K562 (cell line): ENCODE measurements at regions not wholly inside any gene's neighbourhood (a gene's known extent, or its start where the extent isn't known, plus 50 kb on each side); places are given as distances from the start of the nearest gene placed in this dataset.

Source experiments
- ATAC-seq: fragments of 200-7000 bp; cut with Tn5 transposase; 3 replicates; pipeline ENCODE4 v1.9.1; 2020; ENCODE audit warnings: moderate library complexity
- BruUV-seq: library from RNA; stranded (reverse); fragments of 400-500 nt; replicated peaks from 2 replicates; lab custom pipeline; 2021; lab: Mats Ljungman, UMichigan
- CTCF ChIA-PET: fragments of 300-600 bp; formaldehyde crosslinking; extraction: SDS; loops from one replicate; lab custom pipeline; 2021; ENCODE audit warnings: low intra/inter-chr PET ratio; lab: Yijun Ruan, JAX
- POLR2A ChIA-PET: fragments of 300-600, 350-650 bp; sonication (Branson Sonifier 250); formaldehyde crosslinking; extraction: SDS; loops from one replicate; lab custom pipeline; 2021; ENCODE audit warnings: antibody characterized with exemption, inconsistent platforms; lab: Yijun Ruan, JAX
- DNase-seq, 4 experiments: peaks; one replicate each; pipeline versions ENCODE4 v3.0.0 to v3.0.0-alpha.2; 2011 to 2018; ENCODE audit warnings: low spot score in 3 of 4, mixed read lengths in 3 of 4; ENCODE audit errors: extremely low read depth in 1 of 4
- FAIRE-seq: peaks from 2 replicates; lab custom pipeline; 2011; peaks lifted over from hg19 to GRCh38; lab: Jason Lieb, UNC
- H2AFZ ChIP-seq: 2 replicates; pipeline ENCODE4 v1.6.0; 2011; ENCODE audit warnings: low read depth, low read length, control low read depth, inconsistent platforms
- H3K27ac ChIP-seq: fragments of 200-600 bp; 3 replicates; pipeline ENCODE4 v1.8.0; 2011; ENCODE audit warnings: low read depth, mild to moderate bottlenecking, control low read depth, inconsistent platforms, low read length, moderate library complexity, mixed read lengths; ENCODE audit errors: extremely low read depth
- H3K27me3 ChIP-seq, 2 experiments: fragments of 300-600 bp in 1 of 2; 2 replicates in 1 of 2; 3 replicates in 1 of 2; pipeline versions ENCODE4 v1.6.0 to v1.8.0; 2011; ENCODE audit warnings: inconsistent platforms in 2 of 2, low read length in 2 of 2, mild to moderate bottlenecking in 1 of 2, mixed read lengths in 1 of 2, moderate library complexity in 1 of 2; ENCODE audit not compliant: control insufficient read depth in 2 of 2, insufficient read depth in 2 of 2
- H3K36me3 ChIP-seq: fragments of 300-600 bp; 3 replicates; pipeline ENCODE4 v1.8.0; 2011; ENCODE audit warnings: mild to moderate bottlenecking, low read length, inconsistent platforms; ENCODE audit not compliant: control insufficient read depth, insufficient read depth
- H3K4me1 ChIP-seq, 2 experiments: fragments of 200-600 bp in 1 of 2; replicated peaks in 1 of 2; 2 replicates in 1 of 2; 3 replicates in 1 of 2; pipeline versions ENCODE4 v1.5.1 to v1.8.0; 2011; ENCODE audit warnings: inconsistent platforms in 2 of 2, low read length in 2 of 2, mild to moderate bottlenecking in 1 of 2, mixed read lengths in 1 of 2, moderate library complexity in 1 of 2; ENCODE audit not compliant: control insufficient read depth in 2 of 2, insufficient read depth in 2 of 2
- H3K4me2 ChIP-seq: 2 replicates; pipeline ENCODE4 v1.6.1; 2011; ENCODE audit warnings: low read length, control low read depth, inconsistent platforms, mixed read lengths; ENCODE audit not compliant: insufficient read depth
- H3K4me3 ChIP-seq: fragments of 200-600 bp; sonication (generic), shearing (Covaris generic); 2 replicates; pipeline ENCODE4 v1.5.1; 2016; ENCODE audit warnings: control low read depth, inconsistent platforms
- H3K79me2 ChIP-seq: fragments of 200-600 bp; 3 replicates; pipeline ENCODE4 v1.8.0; 2011; ENCODE audit warnings: low read length, inconsistent platforms; ENCODE audit not compliant: control insufficient read depth, insufficient read depth
- H3K9ac ChIP-seq, 2 experiments: 2 replicates each; pipeline versions ENCODE4 v1.6.0 to v1.6.1; 2011; ENCODE audit warnings: low read depth in 2 of 2, low read length in 2 of 2, control low read depth in 1 of 2, inconsistent platforms in 1 of 2, mild to moderate bottlenecking in 1 of 2, mixed read lengths in 1 of 2; ENCODE audit not compliant: insufficient read depth in 1 of 2
- H3K9me1 ChIP-seq: one replicate; pipeline ENCODE4 v1.6.0; 2011; ENCODE audit warnings: inconsistent platforms, mild to moderate bottlenecking, low read length, moderate library complexity; ENCODE audit not compliant: control insufficient read depth, insufficient read depth
- H3K9me3 ChIP-seq: replicated peaks from 2 replicates; pipeline ENCODE4 v1.5.1; 2011; ENCODE audit warnings: low read depth, low read length, inconsistent platforms; ENCODE audit not compliant: control insufficient read depth, insufficient read depth
- H4K20me1 ChIP-seq: replicated peaks from 2 replicates; pipeline ENCODE4 v1.6.1; 2011; ENCODE audit warnings: low read length, inconsistent platforms, mixed read lengths; ENCODE audit not compliant: control insufficient read depth, insufficient read depth
- BACH1 ChIP-seq: fragments of 200-800 bp; sonication (Bioruptor generic); IDR thresholded peaks from 2 replicates; pipeline ENCODE4 v1.6.1; 2016; ENCODE audit warnings: missing genetic modification characterization, missing compliant biosample characterization
- ELF2 ChIP-seq: fragments of 250-450 bp; sonication (Bioruptor Pico); IDR thresholded peaks from 2 replicates; pipeline ENCODE4 v1.5.0; 2021; ENCODE audit warnings: mild to moderate bottlenecking
- ELF4 ChIP-seq: fragments of 450-650 bp; formaldehyde crosslinking; IDR thresholded peaks from 2 replicates; pipeline ENCODE4 v1.4.0; 2022; ENCODE audit warnings: missing genetic modification characterization
- ESRRA ChIP-seq: fragments of 450-650 bp; IDR thresholded peaks from 2 replicates; pipeline ENCODE4 v1.6.1; 2014; ENCODE audit warnings: low read depth, mild to moderate bottlenecking, moderate library complexity, borderline replicate concordance
- FOXK1 ChIP-seq: sonication (generic); formaldehyde crosslinking; IDR thresholded peaks from 2 replicates; pipeline ENCODE4 v1.8.0; 2022; ENCODE audit warnings: missing genetic modification reagents, mild to moderate bottlenecking, borderline replicate concordance
- KDM2B ChIP-seq: fragments of 250-450 bp; sonication (Bioruptor Pico); IDR thresholded peaks from 2 replicates; pipeline ENCODE4 v1.8.0; 2021; ENCODE audit warnings: mild to moderate bottlenecking, moderate library complexity
- NFE2L1 ChIP-seq: fragments of 450-650 bp; IDR thresholded peaks from 2 replicates; pipeline ENCODE4 v1.6.1; 2016; ENCODE audit warnings: missing genetic modification characterization, low read depth, mild to moderate bottlenecking, missing compliant biosample characterization, moderate library complexity, borderline replicate concordance
- PRPF4 ChIP-seq: fragments of 200-400 bp; formaldehyde crosslinking; IDR thresholded peaks from one replicate; pipeline ENCODE4 v1.6.1; 2017; ENCODE audit warnings: low read length, low read depth, mild to moderate bottlenecking; ENCODE audit not compliant: insufficient read depth, poor library complexity, severe bottlenecking
- SAFB2 ChIP-seq: fragments of 200-400 bp; formaldehyde crosslinking; IDR thresholded peaks from 2 replicates; pipeline ENCODE4 v1.6.1; 2018; ENCODE audit warnings: borderline replicate concordance, low read length, low read depth, moderate library complexity; ENCODE audit not compliant: severe bottlenecking
- SRF ChIP-seq, 2 experiments: fragments of 250-450, 450-650 bp in 1 of 2; sonication (Bioruptor Pico) in 1 of 2; sonication (generic) in 1 of 2; formaldehyde crosslinking; IDR thresholded peaks; 2 replicates each; pipeline versions ENCODE4 v1.5.0 to v1.5.1; 2020 to 2022; ENCODE audit warnings: mild to moderate bottlenecking in 1 of 2, missing genetic modification reagents in 1 of 2
- TCF7L2 ChIP-seq: fragments of 150-350 bp; IDR thresholded peaks from 2 replicates; pipeline ENCODE4 v1.6.1; 2016; ENCODE audit warnings: low read depth, mild to moderate bottlenecking, low read length, moderate library complexity
- ZKSCAN1 ChIP-seq: fragments of 150-350 bp; IDR thresholded peaks from 2 replicates; pipeline ENCODE4 v1.6.1; 2016; ENCODE audit warnings: low read depth, low read length
- ZNF124 ChIP-seq: sonication (generic); formaldehyde crosslinking; IDR thresholded peaks from 2 replicates; pipeline ENCODE4 v1.8.1; 2022; ENCODE audit warnings: missing genetic modification reagents
- ZNF24 ChIP-seq: fragments of 450-650 bp; IDR thresholded peaks from 2 replicates; pipeline ENCODE4 v1.6.1; 2016
- ZNF583 ChIP-seq: fragments of 250-450 bp; sonication (Bioruptor Pico); IDR thresholded peaks from 2 replicates; pipeline ENCODE4 v1.4.0; 2020
- WGBS: fragments of 100-300 bp; shearing (Covaris generic); methylation state at CpG from one replicate; pipeline ENCODE4 v1.1.6; 2016; ENCODE audit warnings: low coverage, mixed read lengths; ENCODE audit not compliant: insufficient coverage; ENCODE audit errors: missing lambda C conversion rate; 5-methylcytosine and 5-hydroxymethylcytosine counted together
- in situ Hi-C: fragments of 300-500 bp; cut with MboI; formaldehyde crosslinking; loops from 4 replicates; pipeline ENCODE4 v1.15.0; 2018; ENCODE audit warnings: inconsistent platforms, mixed read lengths
- intact Hi-C: fragments of 100-400 bp; cut with micrococcal nuclease; formaldehyde crosslinking; loops from 2 replicates; pipeline ENCODE4 v1.14.2; 2022
- TF ChIP-seq, protein P1 (sequence below): sonication (generic); formaldehyde crosslinking; IDR thresholded peaks from 2 replicates; pipeline ENCODE4 v1.8.1; 2023; ENCODE audit warnings: mild to moderate bottlenecking, missing genetic modification reagents, moderate library complexity

DNA sequence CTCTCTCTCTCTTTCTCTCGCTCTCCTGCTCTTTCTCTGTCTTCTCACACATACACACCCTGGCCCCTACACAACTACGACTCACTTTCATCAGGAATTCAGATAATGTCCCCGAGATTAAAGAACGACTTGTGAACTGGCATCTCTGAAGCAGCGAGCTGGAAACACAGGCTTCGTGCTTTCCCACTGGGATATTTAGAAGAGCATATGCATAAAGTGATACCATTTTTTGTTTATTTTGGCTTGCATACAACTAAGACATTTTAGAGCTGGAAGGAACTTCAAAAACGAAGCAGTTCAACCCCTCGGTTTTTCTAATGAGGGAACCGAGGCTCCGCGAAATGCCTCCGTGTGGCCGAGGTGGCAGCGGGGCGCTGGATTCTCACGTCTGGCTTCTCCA, 88.6 kb downstream of the ZBTB18 start:
- H3K27me3 ChIP-seq = peaks cover 13 to 21% of the 10 kb centered on the region in 2 experiments
- BruUV-seq = no TSS peak
- H3K9ac ChIP-seq = no peak overlapping the region
- FAIRE-seq (no peak), DNase-seq (no peak), ATAC-seq (no peak)
- intact Hi-C loops = loop anchor here (10.0 kb wide), 1 partner anchor 375 kb away; no protein-coding TSS in a partner anchor
- H3K36me3 ChIP-seq = no peaks in the 10 kb centered on the region
- TF ChIP-seq, protein P1, sequence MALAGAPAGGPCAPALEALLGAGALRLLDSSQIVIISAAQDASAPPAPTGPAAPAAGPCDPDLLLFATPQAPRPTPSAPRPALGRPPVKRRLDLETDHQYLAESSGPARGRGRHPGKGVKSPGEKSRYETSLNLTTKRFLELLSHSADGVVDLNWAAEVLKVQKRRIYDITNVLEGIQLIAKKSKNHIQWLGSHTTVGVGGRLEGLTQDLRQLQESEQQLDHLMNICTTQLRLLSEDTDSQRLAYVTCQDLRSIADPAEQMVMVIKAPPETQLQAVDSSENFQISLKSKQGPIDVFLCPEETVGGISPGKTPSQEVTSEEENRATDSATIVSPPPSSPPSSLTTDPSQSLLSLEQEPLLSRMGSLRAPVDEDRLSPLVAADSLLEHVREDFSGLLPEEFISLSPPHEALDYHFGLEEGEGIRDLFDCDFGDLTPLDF = no peak
- TF ChIP-seq ESRRA (no peak), SAFB2 (no peak), ZNF583 (CRISPR knock-in tag) (no peak), BACH1 (tag) (no peak), KDM2B (CRISPR knock-in tag) (no peak), ELF2 (CRISPR knock-in tag) (no peak), PRPF4 (no peak), ZKSCAN1 (no peak), TCF7L2 (no peak), ZNF124 (CRISPR knock-in tag) (no peak), SRF (CRISPR knock-in tag; IDR thresholded peaks at IDR 0.05) (no peak), FOXK1 (CRISPR knock-in tag) (no peak), ELF4 (CRISPR knock-in tag) (no peak), ZNF24 (no peak), NFE2L1 (tag) (no peak)
- H3K9me1 ChIP-seq = no peaks in the 10 kb centered on the region
- CTCF ChIA-PET = no interaction called here
- H3K79me2 ChIP-seq = no peaks in the 10 kb centered on the region
- no peak overlapping the region for H3K4me3 ChIP-seq
- H3K4me2 ChIP-seq = no peak overlapping the region
- POLR2A ChIA-PET = no interaction called here
- H3K9me3 ChIP-seq = no peaks in the 10 kb centered on the region
- in situ Hi-C loops = no loop called here
- WGBS = 2% methylated on average over 16 of the region's 16 CpGs
- no peaks in the 10 kb centered on the region for H4K20me1 ChIP-seq
- no peak overlapping the region for H3K27ac ChIP-seq
- no peak overlapping the region for H2AFZ ChIP-seq
- H3K4me1 ChIP-seq = no peaks in the 10 kb centered on the region
